ENCODE measurements at regions not wholly inside any gene's neighbourhood (a gene's known extent, or its start where the extent isn't known, plus 50 kb on each side); places are given as distances from the start of the nearest gene placed in this dataset.
"Not testable (repeated sequence)": the region's sequence is repeated elsewhere in the genome, so short reads cannot be mapped to it uniquely, and the experiment has no call there.

GRCh38 chr16:60481591-60481990, 1554.6 kb downstream of the CDH8 start:
- no peak for DNase-seq

- no peak for DNase-seq
These were observed 1557.4 kb downstream of the CDH8 start for GRCh38 chr16:60478810-60479209.

- no peak for DNase-seq
These were observed 1572.3 kb downstream of the CDH8 start for GRCh38 chr16:60463986-60464385.

- DNase-seq, result no peak
These were observed 1576.8 kb downstream of the CDH8 start for GRCh38 chr16:60459463-60459862.

GRCh38 chr16:60458255-60458654, 1578.0 kb downstream of the CDH8 start:
- DNase-seq, result no peak

GRCh38 chr16:60452646-60453045, 1583.6 kb downstream of the CDH8 start:
- no peak for DNase-seq

- DNase-seq, result no peak
These were observed 1597.3 kb downstream of the CDH8 start for GRCh38 chr16:60438894-60439293.

GRCh38 chr16:60432472-60432871, 1603.8 kb downstream of the CDH8 start:
- no peak for DNase-seq

GRCh38 chr16:60419859-60420258, 1616.4 kb downstream of the CDH8 start:
- no peak for DNase-seq

GRCh38 chr16:60414613-60415012, 1621.6 kb downstream of the CDH8 start:
- no peak for DNase-seq

- no peak for DNase-seq
These were observed 1622.3 kb downstream of the CDH8 start for GRCh38 chr16:60413969-60414368.

- DNase-seq, result no peak
These were observed 1628.6 kb downstream of the CDH8 start for GRCh38 chr16:60407606-60408005.

- DNase-seq, result no peak
These were observed 1629.2 kb downstream of the CDH8 start for GRCh38 chr16:60407034-60407433.

- DNase-seq, result no peak
These were observed 1631.0 kb downstream of the CDH8 start for GRCh38 chr16:60405286-60405685.

- no peak for DNase-seq
These were observed 1631.8 kb downstream of the CDH8 start for GRCh38 chr16:60404401-60404800.

GRCh38 chr16:60402941-60403340, 1633.3 kb downstream of the CDH8 start:
- DNase-seq, result not testable (repeated sequence)

- no peak for DNase-seq
These were observed 1643.9 kb downstream of the CDH8 start for GRCh38 chr16:60392380-60392779.

- DNase-seq, result no peak
These were observed 1637.5 kb upstream of the GOT2 start for GRCh38 chr16:60371591-60371990.

- no peak for DNase-seq
These were observed 1633.6 kb upstream of the GOT2 start for GRCh38 chr16:60367739-60368138.

- no peak for DNase-seq
These were observed 1629.5 kb upstream of the GOT2 start for GRCh38 chr16:60363566-60363965.

- DNase-seq, result not testable (repeated sequence)
These were observed 1625.8 kb upstream of the GOT2 start for GRCh38 chr16:60359866-60360265.

GRCh38 chr16:60359412-60359811, 1625.3 kb upstream of the GOT2 start:
- DNase-seq, result not testable (repeated sequence)

- DNase-seq, result not testable (repeated sequence)
These were observed 1623.9 kb upstream of the GOT2 start for GRCh38 chr16:60357876-60358522.

- DNase-seq, result no peak
These were observed 1612.1 kb upstream of the GOT2 start for GRCh38 chr16:60346256-60346655.

- DNase-seq, result no peak
These were observed 1603.6 kb upstream of the GOT2 start for GRCh38 chr16:60337671-60338070.

Data from NCI-H524 treated with DMSO at 0.1 percent for 48 hours (cell line).